Fibroblast of lung (primary cell): ENCODE measurements at regions not wholly inside any gene's neighbourhood (a gene's known extent, or its start where the extent isn't known, plus 50 kb on each side); places are given as distances from the start of the nearest gene placed in this dataset.

Experiments
- DNase-seq, 2 donors: peaks; one replicate each; pipeline versions ENCODE4 v3.0.0 to v3.0.0-alpha.2; 2010; ENCODE audit warnings: low read depth in 2 of 2
- H2AFZ ChIP-seq: 2 replicates; pipeline ENCODE4 v1.5.1; 2012; ENCODE audit warnings: low read length, control low read depth, inconsistent platforms
- H3K27ac ChIP-seq: 2 replicates; pipeline ENCODE4 v1.5.1; 2011; ENCODE audit warnings: low read length, control low read depth; ENCODE audit not compliant: insufficient read depth
- H3K27me3 ChIP-seq: 2 replicates; pipeline ENCODE4 v1.5.1; 2011; ENCODE audit warnings: mild to moderate bottlenecking, low read length; ENCODE audit not compliant: control insufficient read depth, insufficient read depth
- H3K36me3 ChIP-seq: 2 replicates; pipeline ENCODE4 v1.5.1; 2011; ENCODE audit warnings: low read length; ENCODE audit not compliant: control insufficient read depth, insufficient read depth
- H3K4me1 ChIP-seq: 2 replicates; pipeline ENCODE4 v1.5.1; 2011; ENCODE audit warnings: low read length; ENCODE audit not compliant: control insufficient read depth, insufficient read depth; ENCODE audit errors: extremely low read depth
- H3K4me2 ChIP-seq: 2 replicates; pipeline ENCODE4 v1.5.1; 2011; ENCODE audit warnings: low read length, control low read depth; ENCODE audit not compliant: insufficient read depth; ENCODE audit errors: extremely low read depth
- H3K4me3 ChIP-seq, 4 experiments: fragments of 200-600 bp in 1 of 4; sonication (generic) in 1 of 4; replicated peaks in 1 of 4; 2 replicates each; pipeline ENCODE4 v1.5.1; 2011 to 2016; ENCODE audit warnings: low read length in 4 of 4, low read depth in 3 of 4, mild to moderate bottlenecking in 3 of 4, control low read depth in 2 of 4, inconsistent platforms in 1 of 4, mixed read lengths in 1 of 4; ENCODE audit not compliant: insufficient read depth in 1 of 4; ENCODE audit errors: control extremely low read depth in 1 of 4
- H3K79me2 ChIP-seq: 2 replicates; pipeline ENCODE4 v1.5.1; 2012; ENCODE audit warnings: mild to moderate bottlenecking, low read length, inconsistent platforms; ENCODE audit not compliant: control insufficient read depth, insufficient read depth
- H3K9ac ChIP-seq: 2 replicates; pipeline ENCODE4 v1.5.1; 2011; ENCODE audit warnings: mild to moderate bottlenecking, low read length, control low read depth; ENCODE audit not compliant: insufficient read depth
- H3K9me3 ChIP-seq: 2 replicates; pipeline ENCODE4 v1.5.1; 2012; ENCODE audit warnings: low read depth, low read length; ENCODE audit not compliant: control insufficient read depth, insufficient read depth
- H4K20me1 ChIP-seq: 2 replicates; pipeline ENCODE4 v1.5.1; 2011; ENCODE audit warnings: low read length; ENCODE audit not compliant: control insufficient read depth, insufficient read depth; ENCODE audit errors: extremely low read depth
- EZH2 ChIP-seq: IDR thresholded peaks from 2 replicates; pipeline ENCODE4 v1.5.1; 2012; ENCODE audit warnings: low read length, control low read depth, mild to moderate bottlenecking; ENCODE audit errors: missing control alignments
- TF ChIP-seq, protein P1 (sequence below), 2 donors: IDR thresholded peaks in 1 of 2; conservative IDR thresholded peaks in 1 of 2; 1 replicate in 1 of 2; 2 replicates in 1 of 2; pipeline ENCODE4 v1.5.1; 2011 to 2012; ENCODE audit warnings: low read length in 2 of 2, control low read depth in 1 of 2, inconsistent platforms in 1 of 2, low read depth in 1 of 2, mild to moderate bottlenecking in 1 of 2

DNA sequence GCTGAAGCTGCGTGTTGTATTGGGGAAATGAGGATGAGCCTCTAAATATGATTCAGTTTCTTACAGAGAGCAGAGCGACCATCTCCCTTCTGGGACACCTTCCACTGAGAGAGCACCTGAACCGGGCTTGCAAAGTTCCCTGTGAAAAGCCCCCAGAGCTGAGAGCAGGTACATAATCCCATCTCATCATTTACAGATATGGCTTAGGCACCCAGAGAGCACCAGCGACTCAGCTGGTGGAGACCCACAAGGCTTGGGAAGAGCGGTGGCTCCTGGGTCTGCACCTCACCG, 324.3 kb upstream of the IRX4 start:
- Histone ChIP-seq H4K20me1 (no peaks in the 10 kb centered on the region), H3K36me3 (no peaks in the 10 kb centered on the region), H3K9me3 (no peaks in the 10 kb centered on the region), H3K79me2 (no peaks in the 10 kb centered on the region), H2AFZ (no peak overlapping the region), H3K9ac (no peak overlapping the region), H3K4me1 (no peaks in the 10 kb centered on the region), H3K27me3 (no peaks in the 10 kb centered on the region), H3K4me3 (no peak overlapping the region), H3K4me2 (no peak overlapping the region), H3K27ac (no peak overlapping the region)
- TF ChIP-seq EZH2, result no peak
- TF ChIP-seq, protein P1, sequence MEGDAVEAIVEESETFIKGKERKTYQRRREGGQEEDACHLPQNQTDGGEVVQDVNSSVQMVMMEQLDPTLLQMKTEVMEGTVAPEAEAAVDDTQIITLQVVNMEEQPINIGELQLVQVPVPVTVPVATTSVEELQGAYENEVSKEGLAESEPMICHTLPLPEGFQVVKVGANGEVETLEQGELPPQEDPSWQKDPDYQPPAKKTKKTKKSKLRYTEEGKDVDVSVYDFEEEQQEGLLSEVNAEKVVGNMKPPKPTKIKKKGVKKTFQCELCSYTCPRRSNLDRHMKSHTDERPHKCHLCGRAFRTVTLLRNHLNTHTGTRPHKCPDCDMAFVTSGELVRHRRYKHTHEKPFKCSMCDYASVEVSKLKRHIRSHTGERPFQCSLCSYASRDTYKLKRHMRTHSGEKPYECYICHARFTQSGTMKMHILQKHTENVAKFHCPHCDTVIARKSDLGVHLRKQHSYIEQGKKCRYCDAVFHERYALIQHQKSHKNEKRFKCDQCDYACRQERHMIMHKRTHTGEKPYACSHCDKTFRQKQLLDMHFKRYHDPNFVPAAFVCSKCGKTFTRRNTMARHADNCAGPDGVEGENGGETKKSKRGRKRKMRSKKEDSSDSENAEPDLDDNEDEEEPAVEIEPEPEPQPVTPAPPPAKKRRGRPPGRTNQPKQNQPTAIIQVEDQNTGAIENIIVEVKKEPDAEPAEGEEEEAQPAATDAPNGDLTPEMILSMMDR (conservative IDR thresholded peaks at IDR 0.05 in 1 of 2, IDR thresholded peaks at IDR 0.05 in 1 of 2; ENCODE audit: low read depth in 1 of 2, low read length in 2 of 2), result no peak
- no peak for DNase-seq

DNA sequence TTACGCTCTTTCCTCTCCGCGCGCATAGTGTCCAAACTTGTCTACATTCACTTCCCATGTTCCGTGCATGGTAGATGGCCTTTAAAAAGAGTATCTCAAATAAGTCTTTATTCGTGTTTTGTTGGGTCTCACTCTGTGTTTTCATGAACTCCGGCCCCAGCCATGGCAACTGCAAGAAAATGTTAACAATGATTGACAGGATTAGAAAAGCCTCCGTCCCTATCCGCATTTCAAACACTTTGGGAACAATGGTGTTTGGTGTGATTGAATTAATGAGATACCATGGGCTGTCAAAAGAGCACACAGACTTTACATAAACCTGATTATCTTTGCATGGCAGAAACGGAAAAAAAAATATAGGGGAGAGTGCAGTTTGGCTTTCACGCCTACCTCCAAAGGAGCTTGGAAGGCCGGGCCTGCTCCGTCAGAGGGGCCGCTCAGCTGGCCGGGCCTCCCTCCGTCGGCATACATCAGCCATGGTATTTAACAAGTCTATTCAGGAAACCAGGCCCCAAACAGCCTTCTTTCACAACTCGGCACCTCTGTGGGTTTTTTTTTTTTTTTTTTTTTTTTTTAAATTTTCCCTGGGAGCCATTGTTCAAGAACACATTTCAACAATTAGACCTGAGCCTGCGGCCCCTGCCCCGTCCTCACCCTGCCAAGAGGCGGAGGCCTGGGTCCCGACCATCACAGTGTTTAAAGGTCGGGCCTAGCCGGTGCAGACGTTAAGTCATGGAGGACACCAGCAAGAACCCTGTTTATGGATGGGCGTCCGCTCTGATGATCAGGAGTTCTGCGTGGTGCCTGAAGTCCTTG, 323.8 kb upstream of the IRX4 start:
- H2AFZ ChIP-seq, result no peak overlapping the region
- no peaks in the 10 kb centered on the region for H3K36me3 ChIP-seq
- H3K9me3 ChIP-seq, result no peaks in the 10 kb centered on the region
- no peaks in the 10 kb centered on the region for H3K4me1 ChIP-seq
- H3K9ac ChIP-seq, result no peak overlapping the region
- no peak overlapping the region for H3K27ac ChIP-seq
- no peak for DNase-seq
- H3K4me2 ChIP-seq, result no peak overlapping the region
- no peak overlapping the region for H3K4me3 ChIP-seq
- no peak for TF ChIP-seq EZH2
- no peaks in the 10 kb centered on the region for H4K20me1 ChIP-seq
- no peaks in the 10 kb centered on the region for H3K79me2 ChIP-seq
- no peaks in the 10 kb centered on the region for H3K27me3 ChIP-seq

- no peak overlapping the region for H3K27ac ChIP-seq
- no peaks in the 10 kb centered on the region for H3K36me3 ChIP-seq
- no peak overlapping the region for H3K4me3 ChIP-seq
- no peak for DNase-seq
- H4K20me1 ChIP-seq, result no peaks in the 10 kb centered on the region
- no peaks in the 10 kb centered on the region for H3K27me3 ChIP-seq
- no peak overlapping the region for H2AFZ ChIP-seq
- H3K79me2 ChIP-seq, result no peaks in the 10 kb centered on the region
- H3K4me2 ChIP-seq, result no peak overlapping the region
- no peaks in the 10 kb centered on the region for H3K9me3 ChIP-seq
- no peaks in the 10 kb centered on the region for H3K4me1 ChIP-seq
- no peak overlapping the region for H3K9ac ChIP-seq
- TF ChIP-seq, protein P1 (conservative IDR thresholded peaks at IDR 0.05 in 1 of 2, IDR thresholded peaks at IDR 0.05 in 1 of 2; ENCODE audit: low read depth in 1 of 2, low read length in 2 of 2), result no peak
These were observed 323.0 kb upstream of the IRX4 start for GRCh38 chr5:2205596-2206226.
